ENCODE measurements at regions not wholly inside any gene's neighbourhood (a gene's known extent, or its start where the extent isn't known, plus 50 kb on each side); places are given as distances from the start of the nearest gene placed in this dataset.

GRCh38 chr1:80036690-80037432 lies 1030.3 kb upstream of the ADGRL4 start:
- Histone ChIP-seq H3K36me3 (ENCODE audit: insufficient read depth, low read length) (no peaks in the 10 kb centered on the region), H3K27me3 (ENCODE audit: insufficient read depth, low read length, poor library complexity, severe bottlenecking) (no peaks in the 10 kb centered on the region), H3K4me3 (ENCODE audit: low read length) (no peak overlapping the region), H3K4me1 (ENCODE audit: insufficient read depth, low read length) (no peaks in the 10 kb centered on the region), H3K9me3 (ENCODE audit: low read length) (no peaks in the 10 kb centered on the region), H3K27ac (ENCODE audit: low read depth, low read length) (no peak overlapping the region)
- ChIA-PET POLR2A (no interaction called here), CTCF (no interaction called here)
- peaks cover 2 to 44% (median 8%) of the 10 kb centered on the region in 5 donors for H3K9me3 Mint-ChIP-seq
- DNase-seq, result no peak
- H3K27ac Mint-ChIP-seq, result no peak overlapping the region
- no peaks in the 10 kb centered on the region for H3K4me1 Mint-ChIP-seq
- no peaks in the 10 kb centered on the region for H3K36me3 Mint-ChIP-seq
- H3K4me3 Mint-ChIP-seq, result no peak overlapping the region
- no peaks in the 10 kb centered on the region for H3K27me3 Mint-ChIP-seq

GRCh38 chr1:80023358-80023757 lies 1016.8 kb upstream of the ADGRL4 start:
- H3K4me1 ChIP-seq (ENCODE audit: insufficient read depth, low read length), result no peaks in the 10 kb centered on the region
- ChIA-PET POLR2A (no interaction called here), CTCF (no interaction called here)
- no peak overlapping the region for H3K4me3 ChIP-seq (ENCODE audit: low read length)
- no peaks in the 10 kb centered on the region for H3K36me3 ChIP-seq (ENCODE audit: insufficient read depth, low read length)
- H3K27me3 Mint-ChIP-seq, result peaks cover 0 to 1% of the 10 kb centered on the region in 2 donors
- no peak overlapping the region for H3K4me3 Mint-ChIP-seq
- H3K4me1 Mint-ChIP-seq, result no peaks in the 10 kb centered on the region
- H3K36me3 Mint-ChIP-seq, result no peaks in the 10 kb centered on the region
- H3K27ac Mint-ChIP-seq, result no peak overlapping the region
- H3K27ac ChIP-seq (ENCODE audit: low read depth, low read length), result no peak overlapping the region
- H3K9me3 ChIP-seq (ENCODE audit: low read length), result no peaks in the 10 kb centered on the region
- peaks cover 3 to 17% (median 11%) of the 10 kb centered on the region in 5 donors for H3K9me3 Mint-ChIP-seq
- no peaks in the 10 kb centered on the region for H3K27me3 ChIP-seq (ENCODE audit: insufficient read depth, low read length, poor library complexity, severe bottlenecking)
- DNase-seq, result no peak

- Histone ChIP-seq H3K36me3 (ENCODE audit: insufficient read depth, low read length) (no peaks in the 10 kb centered on the region), H3K4me1 (ENCODE audit: insufficient read depth, low read length) (no peaks in the 10 kb centered on the region), H3K4me3 (ENCODE audit: low read length) (no peak overlapping the region), H3K27ac (ENCODE audit: low read depth, low read length) (no peak overlapping the region), H3K27me3 (ENCODE audit: insufficient read depth, low read length, poor library complexity, severe bottlenecking) (no peaks in the 10 kb centered on the region), H3K9me3 (ENCODE audit: low read length) (no peaks in the 10 kb centered on the region)
- peaks cover 3 to 17% (median 11%) of the 10 kb centered on the region in 5 donors for H3K9me3 Mint-ChIP-seq
- H3K27me3 Mint-ChIP-seq, result peaks cover 0 to 1% of the 10 kb centered on the region in 2 donors
- ChIA-PET CTCF (no interaction called here), POLR2A (no interaction called here)
- no peak for DNase-seq
- H3K36me3 Mint-ChIP-seq, result no peaks in the 10 kb centered on the region
- no peak overlapping the region for H3K27ac Mint-ChIP-seq
- H3K4me3 Mint-ChIP-seq, result no peak overlapping the region
- H3K4me1 Mint-ChIP-seq, result no peaks in the 10 kb centered on the region
These were observed 1015.4 kb upstream of the ADGRL4 start for GRCh38 chr1:80021891-80022290.

- Mint-ChIP-seq H3K4me3 (no peak overlapping the region), H3K4me1 (no peaks in the 10 kb centered on the region), H3K36me3 (no peaks in the 10 kb centered on the region), H3K27me3 (no peaks in the 10 kb centered on the region), H3K9me3 (peaks cover 0 to 18% (median 10%) of the 10 kb centered on the region in 5 donors), H3K27ac (no peak overlapping the region)
- no peak for DNase-seq
- H3K27ac ChIP-seq (ENCODE audit: low read depth, low read length), result no peak overlapping the region
- H3K4me3 ChIP-seq (ENCODE audit: low read length), result no peak overlapping the region
- no peaks in the 10 kb centered on the region for H3K9me3 ChIP-seq (ENCODE audit: low read length)
- ChIA-PET POLR2A (no interaction called here), CTCF (no interaction called here)
- H3K36me3 ChIP-seq (ENCODE audit: insufficient read depth, low read length), result no peaks in the 10 kb centered on the region
- no peaks in the 10 kb centered on the region for H3K27me3 ChIP-seq (ENCODE audit: insufficient read depth, low read length, poor library complexity, severe bottlenecking)
- no peaks in the 10 kb centered on the region for H3K4me1 ChIP-seq (ENCODE audit: insufficient read depth, low read length)
These were observed 1011.8 kb upstream of the ADGRL4 start for GRCh38 chr1:80018348-80018747.

GRCh38 chr1:80008934-80009333 lies 1002.4 kb upstream of the ADGRL4 start:
- Histone ChIP-seq H3K27ac (ENCODE audit: low read depth, low read length) (no peak overlapping the region), H3K27me3 (ENCODE audit: insufficient read depth, low read length, poor library complexity, severe bottlenecking) (no peaks in the 10 kb centered on the region), H3K36me3 (ENCODE audit: insufficient read depth, low read length) (no peaks in the 10 kb centered on the region), H3K4me1 (ENCODE audit: insufficient read depth, low read length) (no peaks in the 10 kb centered on the region), H3K4me3 (ENCODE audit: low read length) (no peak overlapping the region), H3K9me3 (ENCODE audit: low read length) (no peaks in the 10 kb centered on the region)
- ChIA-PET POLR2A (no interaction called here), CTCF (no interaction called here)
- Mint-ChIP-seq H3K36me3 (no peaks in the 10 kb centered on the region), H3K27me3 (no peaks in the 10 kb centered on the region), H3K27ac (no peak overlapping the region), H3K4me3 (no peak overlapping the region), H3K4me1 (no peaks in the 10 kb centered on the region), H3K9me3 (peaks cover 0 to 16% (median 5%) of the 10 kb centered on the region in 5 donors)
- DNase-seq, result no peak

- no peak for DNase-seq
- Histone ChIP-seq H3K27me3 (ENCODE audit: insufficient read depth, low read length, poor library complexity, severe bottlenecking) (no peaks in the 10 kb centered on the region), H3K27ac (ENCODE audit: low read depth, low read length) (no peak overlapping the region), H3K9me3 (ENCODE audit: low read length) (no peaks in the 10 kb centered on the region), H3K36me3 (ENCODE audit: insufficient read depth, low read length) (no peaks in the 10 kb centered on the region), H3K4me3 (ENCODE audit: low read length) (no peak overlapping the region), H3K4me1 (ENCODE audit: insufficient read depth, low read length) (no peaks in the 10 kb centered on the region)
- peaks cover 0 to 1% (median 0%) of the 10 kb centered on the region in 3 donors for H3K36me3 Mint-ChIP-seq
- peaks cover 3 to 29% (median 13%) of the 10 kb centered on the region in 5 donors for H3K9me3 Mint-ChIP-seq
- CTCF ChIA-PET, result no interaction called here
- no peak overlapping the region for H3K4me3 Mint-ChIP-seq
- POLR2A ChIA-PET, result no interaction called here
- no peak overlapping the region for H3K27ac Mint-ChIP-seq
- no peaks in the 10 kb centered on the region for H3K4me1 Mint-ChIP-seq
- H3K27me3 Mint-ChIP-seq, result no peaks in the 10 kb centered on the region
These were observed 996.7 kb upstream of the ADGRL4 start for GRCh38 chr1:80003250-80003649.

GRCh38 chr1:79988401-79988800 lies 981.9 kb upstream of the ADGRL4 start:
- no peaks in the 10 kb centered on the region for H3K36me3 Mint-ChIP-seq
- H3K4me3 ChIP-seq (ENCODE audit: low read length), result no peak overlapping the region
- H3K36me3 ChIP-seq (ENCODE audit: insufficient read depth, low read length), result no peaks in the 10 kb centered on the region
- no peaks in the 10 kb centered on the region for H3K27me3 Mint-ChIP-seq
- no peaks in the 10 kb centered on the region for H3K27me3 ChIP-seq (ENCODE audit: insufficient read depth, low read length, poor library complexity, severe bottlenecking)
- peaks cover 2 to 31% (median 9%) of the 10 kb centered on the region in 5 donors for H3K9me3 Mint-ChIP-seq
- POLR2A ChIA-PET, result no interaction called here
- no peak overlapping the region for H3K27ac Mint-ChIP-seq
- H3K4me1 ChIP-seq (ENCODE audit: insufficient read depth, low read length), result no peaks in the 10 kb centered on the region
- DNase-seq, result no peak
- CTCF ChIA-PET, result no interaction called here
- H3K9me3 ChIP-seq (ENCODE audit: low read length), result no peaks in the 10 kb centered on the region
- no peak overlapping the region for H3K4me3 Mint-ChIP-seq
- H3K27ac ChIP-seq (ENCODE audit: low read depth, low read length), result no peak overlapping the region
- H3K4me1 Mint-ChIP-seq, result no peaks in the 10 kb centered on the region

GRCh38 chr1:79982211-79982610 lies 975.7 kb upstream of the ADGRL4 start:
- Mint-ChIP-seq H3K27ac (no peak overlapping the region), H3K4me1 (no peaks in the 10 kb centered on the region), H3K9me3 (peaks cover 2 to 13% (median 9%) of the 10 kb centered on the region in 5 donors), H3K36me3 (no peaks in the 10 kb centered on the region), H3K4me3 (no peak overlapping the region), H3K27me3 (no peaks in the 10 kb centered on the region)
- no peaks in the 10 kb centered on the region for H3K4me1 ChIP-seq (ENCODE audit: insufficient read depth, low read length)
- no peaks in the 10 kb centered on the region for H3K9me3 ChIP-seq (ENCODE audit: low read length)
- no peaks in the 10 kb centered on the region for H3K27me3 ChIP-seq (ENCODE audit: insufficient read depth, low read length, poor library complexity, severe bottlenecking)
- H3K36me3 ChIP-seq (ENCODE audit: insufficient read depth, low read length), result no peaks in the 10 kb centered on the region
- no peak for DNase-seq
- H3K27ac ChIP-seq (ENCODE audit: low read depth, low read length), result no peak overlapping the region
- POLR2A ChIA-PET, result no interaction called here
- H3K4me3 ChIP-seq (ENCODE audit: low read length), result no peak overlapping the region
- CTCF ChIA-PET, result no interaction called here
